Midbrain (tissue), 1 donor: ENCODE measurements at regions not wholly inside any gene's neighbourhood (a gene's known extent, or its start where the extent isn't known, plus 50 kb on each side); places are given as distances from the start of the nearest gene placed in this dataset.
"Not testable (repeated sequence)": the region's sequence is repeated elsewhere in the genome, so short reads cannot be mapped to it uniquely, and the experiment has no call there.

Experiments
- DNase-seq: peaks from one replicate; lab custom pipeline; 2025; lab: John Stamatoyannopoulos, UW

- no peak for DNase-seq
These were observed 118.7 kb upstream of the SLCO6A1 start for GRCh38 chr5:102617191-102618187.

DNA sequence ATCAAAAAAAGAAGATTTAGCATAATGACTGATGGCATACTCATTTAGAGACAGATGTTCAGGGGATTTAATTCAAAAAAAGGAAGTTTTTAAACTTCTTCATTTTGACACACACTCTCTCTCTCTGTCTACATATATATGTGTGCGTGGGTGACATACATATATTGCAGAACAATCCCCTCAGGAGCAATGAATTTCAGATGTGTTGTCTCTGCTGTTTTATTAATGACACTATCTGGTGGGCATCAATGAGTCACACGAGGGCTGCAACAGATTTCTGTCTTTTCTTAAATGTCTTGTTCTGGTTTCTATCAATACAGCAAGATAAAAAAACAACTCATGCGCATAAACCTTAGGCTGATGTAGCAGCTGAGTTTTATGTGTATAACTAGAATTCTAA, 123.5 kb upstream of the SLCO6A1 start:
- no peak for DNase-seq

GRCh38 chr5:102623329-102624065, 124.7 kb upstream of the SLCO6A1 start:
- no peak for DNase-seq

DNA sequence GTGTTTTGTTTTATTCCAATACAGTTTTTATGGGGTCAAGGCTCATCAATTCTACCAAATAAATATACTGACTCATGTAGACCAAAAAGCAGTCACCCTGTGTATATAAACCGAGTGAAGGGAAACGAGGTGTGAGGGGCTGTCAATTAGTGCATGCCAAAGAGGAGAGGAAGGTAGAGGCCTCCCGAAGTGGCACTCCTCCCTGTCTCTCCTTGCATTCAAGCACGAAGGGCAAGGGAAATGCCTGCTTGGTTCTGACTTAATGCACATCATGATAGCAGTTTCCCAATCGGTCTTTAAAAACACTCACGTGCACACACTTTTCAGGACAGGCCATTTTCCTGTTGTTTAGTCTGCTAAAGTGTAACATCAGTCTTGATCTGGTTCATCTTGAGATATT, 125.6 kb upstream of the SLCO6A1 start:
- no peak for DNase-seq

DNA sequence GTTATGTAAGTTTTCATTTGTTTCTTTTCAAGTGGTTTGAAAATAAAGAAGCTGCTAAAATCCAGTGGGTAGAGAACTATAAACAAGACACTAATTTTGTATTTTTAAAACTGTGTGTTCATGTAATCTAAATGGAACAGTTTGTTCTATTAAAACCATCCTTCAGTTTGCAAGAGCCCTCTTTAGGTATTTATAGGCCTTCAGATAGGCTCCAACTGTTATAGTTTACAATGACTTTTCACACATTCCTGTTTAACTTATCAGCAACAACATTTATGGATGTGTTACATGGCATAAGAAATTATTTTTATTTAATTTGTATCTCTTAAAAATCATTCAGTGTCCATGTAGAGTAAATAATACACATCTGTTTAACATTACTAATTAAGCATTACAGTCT, 126.7 kb upstream of the SLCO6A1 start:
- DNase-seq, result no peak

DNA sequence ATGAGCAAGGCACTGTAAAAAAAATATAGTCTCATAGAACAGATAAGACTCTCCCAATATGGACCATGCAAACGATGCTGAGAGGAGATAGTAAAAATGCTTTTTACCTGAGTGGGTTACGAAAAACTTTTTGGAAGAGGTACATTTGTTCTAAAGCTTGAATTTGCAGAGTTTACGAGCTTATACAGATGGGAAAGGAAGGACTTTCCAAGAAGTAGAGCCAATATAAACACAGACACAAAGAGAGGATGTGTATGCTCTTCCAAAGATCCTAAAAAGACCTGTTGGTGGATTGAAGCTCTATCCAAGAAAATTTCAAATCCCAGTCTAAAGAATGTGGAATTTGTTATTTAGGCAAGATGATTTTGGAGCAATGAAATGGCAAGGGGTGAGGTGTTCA, 127.1 kb upstream of the SLCO6A1 start:
- DNase-seq, result no peak

- DNase-seq, result no peak
These were observed 127.8 kb upstream of the PAM start for GRCh38 chr5:102627315-102627714.

- no peak for DNase-seq
These were observed 126.5 kb upstream of the PAM start for GRCh38 chr5:102628441-102629175.

GRCh38 chr5:102629827-102630605, 125.1 kb upstream of the PAM start:
- no peak for DNase-seq

GRCh38 chr5:102635399-102635798, 119.7 kb upstream of the PAM start:
- not testable (repeated sequence) for DNase-seq

- no peak for DNase-seq
These were observed 116.8 kb upstream of the PAM start for GRCh38 chr5:102638316-102638715.

DNA sequence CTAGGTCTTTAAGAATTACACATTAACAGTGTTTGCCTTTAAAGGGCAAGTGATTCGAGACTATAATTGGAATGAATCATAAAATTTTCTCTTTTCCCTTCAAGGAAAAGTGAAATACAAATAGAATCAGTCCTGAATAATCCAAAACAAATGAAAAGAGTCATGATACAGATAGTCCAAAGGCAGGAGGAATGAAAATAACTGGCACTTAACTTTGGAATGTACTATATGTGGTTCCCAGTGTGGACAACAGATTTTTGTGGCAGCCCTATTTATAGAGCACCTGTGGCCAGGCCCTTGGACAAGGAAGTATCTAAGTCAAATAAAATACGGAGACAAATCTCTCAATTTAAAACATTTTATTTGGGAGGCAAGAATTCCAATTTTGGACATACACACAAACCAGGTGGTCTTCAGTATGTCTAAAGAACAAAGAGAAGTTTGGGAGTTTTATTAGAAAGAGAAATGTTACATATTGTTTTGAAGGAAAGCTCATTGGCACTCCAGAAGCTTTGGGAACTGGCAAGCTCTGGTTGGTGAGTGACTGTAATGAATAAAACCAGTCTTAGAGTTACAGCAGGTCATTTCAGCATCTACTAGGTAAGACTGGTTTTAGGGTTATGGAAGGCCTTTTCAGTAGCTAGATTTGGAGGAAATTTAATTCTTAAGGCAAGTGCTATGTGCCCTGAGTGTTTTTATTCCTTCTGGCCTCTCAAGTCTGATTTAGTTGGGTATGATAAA, 116.0 kb upstream of the PAM start:
- DNase-seq, result no peak

GRCh38 chr5:102649731-102650130, 105.4 kb upstream of the PAM start:
- DNase-seq, result no peak

- no peak for DNase-seq
These were observed 103.6 kb upstream of the PAM start for GRCh38 chr5:102651466-102651865.

DNA sequence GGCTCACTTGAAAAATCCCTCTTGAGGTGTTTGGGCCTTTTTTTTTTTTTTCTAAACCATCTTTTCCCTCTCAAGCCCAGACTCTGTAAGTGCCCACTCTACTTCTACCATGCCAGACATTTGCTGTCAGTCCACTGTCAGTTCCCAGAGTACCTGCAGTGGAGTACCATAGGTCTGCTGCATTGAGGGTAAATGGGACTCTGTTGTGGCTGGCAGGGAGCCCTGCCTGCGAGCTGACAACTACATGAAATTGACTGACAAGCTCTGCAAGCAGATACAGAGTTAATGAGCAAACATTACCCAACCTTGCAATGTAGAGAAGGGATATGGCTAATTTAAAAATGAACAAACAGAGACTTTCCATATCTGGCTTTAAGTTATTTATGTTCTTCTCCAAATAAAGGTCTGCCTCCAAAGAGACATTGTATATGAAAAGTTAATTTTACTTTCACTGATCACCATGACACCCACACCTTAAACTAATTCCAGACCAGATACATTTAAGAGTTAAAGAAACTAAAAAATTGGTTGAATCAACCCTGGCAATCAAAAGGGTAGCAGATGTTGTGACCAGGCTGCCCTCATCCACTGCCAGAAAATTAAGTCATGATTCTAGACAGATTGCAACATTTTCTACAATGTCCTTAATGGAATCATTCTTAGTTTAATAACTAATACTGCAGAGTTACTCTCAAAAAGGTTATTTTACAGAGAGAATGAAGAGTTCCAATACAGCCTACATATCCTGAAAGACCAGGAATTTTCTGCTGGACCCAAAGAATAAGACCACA, 100.4 kb upstream of the PAM start:
- no peak for DNase-seq

DNA sequence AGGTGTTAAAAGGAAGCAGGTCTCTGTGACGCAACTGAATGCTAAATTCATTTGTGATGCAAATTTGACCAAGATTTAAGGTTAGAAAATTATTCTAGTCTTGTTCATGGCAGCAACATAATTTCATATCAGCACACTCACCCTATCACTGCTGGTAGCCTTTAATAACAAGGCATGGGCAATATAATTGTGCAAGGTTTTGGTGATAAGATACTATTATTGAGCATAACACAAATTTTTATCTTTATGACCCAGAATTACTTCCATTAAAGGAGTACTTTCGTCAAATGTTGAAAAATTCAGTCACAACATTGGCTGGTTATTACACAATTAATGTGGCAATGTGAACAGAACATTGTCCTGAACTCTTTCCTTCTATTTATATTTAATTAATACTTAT, 96.0 kb upstream of the PAM start:
- DNase-seq, result no peak

- DNase-seq, result no peak
These were observed 95.0 kb upstream of the PAM start for GRCh38 chr5:102660111-102660510.

DNA sequence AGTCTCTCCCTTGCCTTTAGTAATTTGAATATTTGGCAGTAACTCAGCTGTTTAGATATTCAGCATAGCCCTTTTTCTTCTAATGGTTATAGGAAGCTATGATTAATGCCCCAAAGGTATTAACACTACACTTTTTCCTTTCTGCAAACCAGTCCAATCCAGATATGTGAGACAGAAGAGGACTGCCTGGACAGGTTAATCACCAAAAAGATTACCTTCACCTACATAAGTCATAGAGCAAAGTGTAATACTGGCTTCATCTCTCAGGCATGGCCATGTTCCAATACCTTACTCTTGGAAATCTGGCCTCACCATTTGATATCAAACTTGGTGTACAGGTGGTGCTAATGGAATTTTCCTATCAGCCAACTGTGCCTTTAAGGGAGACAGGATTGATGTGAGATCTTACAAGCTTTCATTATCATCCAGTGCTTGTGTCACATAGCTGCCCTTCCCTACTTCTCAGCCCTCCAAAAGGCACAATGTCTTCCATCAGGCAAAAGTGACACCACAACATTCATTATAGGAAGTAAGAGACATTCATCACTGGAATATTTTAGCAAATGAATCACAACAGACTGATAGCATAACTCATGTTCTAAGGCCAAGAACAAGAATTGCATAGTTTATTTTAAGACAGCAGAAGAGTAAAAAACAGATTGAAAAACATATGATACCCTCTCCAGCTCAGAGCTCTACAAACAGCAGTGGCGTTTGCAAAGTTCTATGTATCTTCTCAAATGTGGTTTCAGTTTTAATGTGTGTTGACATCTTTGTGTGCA, 91.2 kb upstream of the PAM start:
- no peak for DNase-seq

DNA sequence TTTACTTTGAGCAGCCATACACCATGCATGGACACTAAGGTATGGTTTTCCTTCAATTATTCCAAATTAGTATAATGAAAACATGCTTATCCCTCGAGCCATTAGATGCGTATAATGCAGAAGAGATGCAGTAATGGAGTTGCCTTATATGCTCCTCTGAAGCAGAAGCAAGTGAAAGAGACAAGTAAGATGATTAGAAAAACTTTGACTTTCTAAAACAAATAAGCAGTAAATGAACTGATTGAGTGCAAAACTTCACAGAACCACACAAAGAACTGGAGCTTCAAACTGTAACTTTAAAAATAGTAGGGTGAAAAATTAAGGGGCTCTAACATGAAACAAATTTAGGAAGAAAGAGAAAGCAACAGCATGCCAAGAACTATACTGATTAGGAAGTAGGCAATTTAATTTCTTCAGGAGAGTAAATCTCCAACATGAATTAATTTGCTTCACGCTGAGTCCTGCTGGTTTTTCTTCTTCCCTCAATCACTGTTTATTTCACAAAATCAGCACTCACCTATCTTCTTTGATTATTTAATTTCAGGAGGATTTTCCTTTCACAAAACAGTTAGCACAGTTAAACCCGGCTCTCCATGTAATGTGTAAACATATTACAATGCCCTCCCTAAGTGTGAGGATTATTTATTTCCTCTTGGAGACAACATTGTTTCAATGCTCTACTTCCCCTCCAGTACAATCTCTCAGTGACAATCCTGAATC, 90.3 kb upstream of the PAM start:
- DNase-seq, result no peak
